GM18907 (cell line): ENCODE measurements at regions not wholly inside any gene's neighbourhood (a gene's known extent, or its start where the extent isn't known, plus 50 kb on each side); places are given as distances from the start of the nearest gene placed in this dataset.

Source experiments
- ATAC-seq: cut with Tn5 transposase; IDR thresholded peaks from one replicate; pipeline ENCODE4 v1.9.1; 2021; ENCODE audit warnings: mild to moderate bottlenecking, moderate library complexity; ENCODE audit not compliant: unreplicated experiment

DNA sequence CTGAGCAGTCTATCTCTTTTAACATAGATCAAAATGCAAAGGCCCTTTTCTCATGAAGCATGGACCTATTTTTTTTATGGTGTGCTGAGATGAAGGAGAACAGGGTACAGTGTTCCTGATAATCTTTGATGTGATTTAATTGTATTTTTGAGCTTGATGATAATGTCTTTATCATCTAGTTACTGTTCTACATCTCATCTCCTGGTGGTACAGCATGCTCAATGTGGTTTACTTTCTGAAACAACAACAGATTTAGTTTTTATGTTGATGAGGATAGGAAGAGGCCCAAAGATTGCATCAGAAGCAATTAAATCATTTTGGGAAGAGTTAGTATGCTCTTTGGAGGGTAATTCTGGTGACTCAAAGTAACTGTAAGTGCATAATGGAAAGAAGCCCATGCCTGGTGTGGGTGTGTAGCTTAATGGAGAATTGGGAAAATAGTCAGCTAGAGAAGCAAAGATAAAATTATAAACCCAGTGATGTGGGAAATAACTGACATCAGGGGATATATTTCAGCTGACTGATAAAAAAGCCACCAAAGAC lies 123.0 kb upstream of the KCNN2 start:
- no peak for ATAC-seq

DNA sequence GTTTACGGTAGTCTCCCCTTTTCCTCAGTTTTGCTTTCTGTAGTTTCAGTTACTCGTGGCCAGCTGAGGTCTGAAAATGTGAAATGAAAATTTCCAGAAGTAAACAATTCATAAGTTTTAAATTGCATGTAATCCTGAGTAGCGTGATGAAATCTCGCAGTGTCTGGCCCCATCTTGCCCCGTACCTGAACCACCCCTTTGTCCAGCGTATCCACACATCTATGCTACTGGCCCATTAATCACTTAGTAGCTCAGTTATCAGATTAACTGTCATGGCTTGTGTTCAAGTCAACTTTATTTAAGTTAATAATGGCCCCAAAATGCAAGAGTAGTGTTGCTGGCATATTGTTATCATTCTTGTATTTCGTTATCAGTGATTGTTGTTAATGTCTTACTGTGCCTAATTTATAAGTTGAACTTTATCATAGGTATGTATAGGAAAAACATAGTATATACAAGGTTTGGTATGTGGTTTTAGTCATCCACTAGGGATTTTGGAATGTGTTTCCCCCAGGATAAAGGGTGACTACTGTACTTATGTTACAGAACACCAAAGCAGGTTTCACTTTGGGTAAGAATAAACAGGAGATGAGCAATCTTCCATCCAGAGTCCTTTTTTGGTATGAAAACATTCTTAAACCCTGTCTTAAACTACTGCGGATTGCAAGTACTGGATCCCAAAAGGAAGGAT lies 118.4 kb upstream of the KCNN2 start:
- ATAC-seq = no peak

DNA sequence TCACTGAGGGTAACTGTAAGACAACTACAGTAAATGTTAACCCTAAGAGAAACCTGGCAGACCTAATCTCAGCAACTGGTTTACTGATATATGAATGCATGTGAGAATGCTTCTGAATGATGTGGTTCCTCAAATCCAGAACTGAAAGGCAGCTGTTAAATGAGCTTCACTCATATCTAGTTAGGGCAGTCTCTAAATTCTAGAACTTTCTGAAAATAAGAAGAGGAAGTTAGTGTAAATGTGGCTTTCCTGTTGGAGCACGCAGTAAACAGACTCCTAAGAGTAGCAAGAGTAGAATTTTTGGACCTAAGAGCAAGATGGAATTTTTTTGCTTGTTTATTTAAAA lies 117.9 kb upstream of the KCNN2 start:
- ATAC-seq = no peak

DNA sequence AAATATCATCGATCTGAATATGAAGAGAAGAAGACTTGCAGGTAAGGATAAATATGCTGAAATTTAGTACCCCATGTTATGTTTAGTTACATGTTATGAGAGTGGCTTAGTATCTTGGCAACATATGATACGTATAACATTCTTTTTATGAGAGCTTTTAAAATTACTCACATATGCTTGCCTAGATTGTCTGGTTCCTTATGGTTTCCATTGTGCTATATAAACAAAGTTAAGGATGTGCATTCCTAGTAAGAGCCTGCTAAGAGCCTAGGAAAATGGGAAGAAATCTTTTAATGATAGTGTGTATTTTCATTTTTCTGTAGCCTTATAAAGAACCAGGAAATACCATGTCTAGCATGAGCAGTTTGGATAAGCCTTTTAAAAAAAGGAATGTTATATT lies 112.0 kb upstream of the KCNN2 start:
- no peak for ATAC-seq

GRCh38 chr5:114250536-114250935 lies 111.3 kb upstream of the KCNN2 start:
- ATAC-seq = no peak

DNA sequence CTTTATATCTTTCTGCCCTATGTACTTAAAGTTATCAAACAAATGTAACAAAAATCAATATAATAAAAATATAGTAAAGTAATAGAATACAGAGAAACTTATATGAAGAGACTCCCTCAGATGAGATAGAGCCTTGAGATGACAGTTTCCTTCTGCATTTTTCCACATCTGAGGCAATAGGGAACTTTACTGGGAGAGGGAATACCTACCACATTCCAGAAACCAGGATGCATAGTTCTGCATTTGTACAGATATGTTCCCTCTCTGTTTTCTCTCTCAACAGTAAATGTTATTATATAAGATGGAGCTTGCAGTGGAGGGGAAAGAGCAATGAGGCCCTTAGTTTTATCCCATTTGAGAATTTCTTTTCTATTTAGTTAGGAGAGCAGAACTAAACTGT lies 109.6 kb upstream of the KCNN2 start:
- ATAC-seq = no peak

DNA sequence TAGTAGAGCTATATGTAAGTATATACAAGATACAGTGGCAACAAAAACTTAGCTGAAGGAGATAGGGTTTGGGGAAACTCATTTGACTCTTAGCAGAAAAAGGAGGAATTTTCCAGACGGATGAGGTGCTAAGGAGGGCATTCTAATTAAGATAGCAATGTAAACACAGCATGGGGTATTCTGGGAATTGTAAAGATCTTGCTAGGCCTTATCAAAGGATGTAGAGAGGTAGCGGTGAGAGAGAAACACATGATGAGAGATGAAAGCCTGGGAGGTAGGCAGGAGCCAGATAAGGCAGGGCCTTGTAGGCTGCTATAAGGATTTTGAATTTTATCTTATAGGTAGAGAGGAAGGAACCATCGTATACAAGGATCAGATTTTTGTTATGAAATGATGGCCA lies 106.6 kb upstream of the KCNN2 start:
- no peak for ATAC-seq

DNA sequence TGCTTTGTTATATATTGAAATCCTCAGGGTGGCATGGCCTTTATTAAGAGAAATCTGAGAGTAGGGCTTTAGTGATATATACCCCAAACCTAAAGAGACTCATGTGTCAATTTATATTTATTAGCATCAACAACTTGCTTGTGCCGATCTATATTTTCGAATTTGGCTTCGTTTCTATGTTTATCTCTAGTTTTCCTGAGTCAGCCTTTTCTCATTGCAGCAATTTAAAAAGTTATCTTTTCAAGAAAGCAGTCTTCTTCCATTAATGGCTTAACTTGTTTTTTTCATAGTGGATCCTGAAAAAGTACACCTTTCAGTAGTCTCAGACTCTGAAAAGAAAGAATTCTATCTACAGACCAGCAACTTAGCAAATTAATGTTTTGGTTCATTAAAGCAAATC lies 99.9 kb upstream of the KCNN2 start:
- ATAC-seq = no peak

DNA sequence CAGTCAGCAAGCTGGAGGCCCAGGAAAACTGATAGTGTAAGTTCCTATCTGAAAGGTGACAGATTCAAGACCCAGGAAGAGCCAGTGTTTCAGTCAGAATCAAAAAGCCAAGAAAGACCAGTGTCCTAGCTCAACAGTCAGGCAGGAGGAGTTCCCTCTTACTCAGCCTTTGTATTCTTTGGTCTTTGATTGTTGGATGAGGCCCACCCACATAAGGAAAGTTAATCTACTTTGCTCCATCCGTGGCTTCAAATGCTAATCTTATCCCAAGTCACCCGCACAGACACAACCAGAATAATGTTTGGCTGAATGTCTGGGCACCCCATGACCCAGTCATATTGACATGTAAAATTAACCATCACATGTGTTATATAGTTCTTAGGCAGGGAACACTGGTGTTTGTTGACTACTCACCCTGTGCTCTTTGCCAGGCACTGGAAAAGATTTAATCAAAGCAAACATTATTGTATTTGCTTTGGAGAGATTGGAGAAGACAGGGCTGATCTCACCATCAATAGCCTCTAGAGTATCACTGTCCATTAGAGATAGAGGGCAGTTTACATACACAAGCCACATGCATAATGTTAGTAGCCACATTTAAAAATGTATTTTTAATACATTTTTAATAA lies 96.3 kb upstream of the KCNN2 start:
- ATAC-seq = no peak

- ATAC-seq = no peak
These were observed 95.5 kb upstream of the KCNN2 start for GRCh38 chr5:114266374-114266773.

GRCh38 chr5:114296191-114296590 lies 65.7 kb upstream of the KCNN2 start:
- ATAC-seq = no peak

GRCh38 chr5:114297915-114298314 lies 64.0 kb upstream of the KCNN2 start:
- no peak for ATAC-seq

GRCh38 chr5:114305402-114306207 lies 56.3 kb upstream of the KCNN2 start:
- peak; percentile 62 for ATAC-seq

GRCh38 chr5:114308017-114308416 lies 53.9 kb upstream of the KCNN2 start:
- no peak for ATAC-seq

DNA sequence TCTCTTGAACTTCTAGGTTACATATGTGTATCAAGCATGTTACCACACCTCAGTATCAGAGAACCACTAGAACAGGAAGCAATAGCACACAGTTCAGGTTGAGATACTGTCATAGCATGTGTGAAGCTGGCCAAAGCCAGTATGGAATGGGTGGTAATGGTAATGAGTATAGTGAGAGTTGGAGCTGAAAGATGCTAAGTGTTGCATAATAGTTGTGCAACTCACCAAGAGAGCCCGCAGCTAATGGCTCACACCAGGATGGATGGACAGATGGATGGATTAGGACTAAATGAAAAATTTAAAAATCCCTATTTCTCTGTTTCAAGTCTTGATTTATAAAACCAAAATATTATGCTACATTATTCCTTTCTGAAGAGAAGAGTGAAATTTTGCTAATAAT lies 53.4 kb upstream of the KCNN2 start:
- ATAC-seq = no peak

- no peak for ATAC-seq
These were observed 51.2 kb upstream of the KCNN2 start for GRCh38 chr5:114310666-114311065.

DNA sequence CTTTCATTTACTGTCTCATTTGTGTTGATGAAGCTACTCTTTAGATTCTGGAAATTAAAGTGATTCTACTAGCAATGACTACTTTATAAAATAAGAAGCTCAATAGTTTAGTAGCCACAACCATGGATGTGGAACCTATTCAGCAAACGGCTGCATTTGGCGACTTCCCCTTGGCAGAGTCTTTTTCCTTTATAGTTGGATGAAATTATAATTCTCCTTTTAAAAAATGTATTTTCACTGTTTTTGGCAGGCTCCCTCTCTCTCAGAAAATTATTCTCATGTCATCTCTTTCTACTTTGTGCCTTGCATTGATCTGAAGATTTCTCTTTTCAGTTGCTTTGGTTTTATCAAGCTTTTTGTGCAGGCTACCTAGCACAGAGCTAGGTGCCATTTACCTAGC lies 50.6 kb upstream of the KCNN2 start:
- no peak for ATAC-seq

DNA sequence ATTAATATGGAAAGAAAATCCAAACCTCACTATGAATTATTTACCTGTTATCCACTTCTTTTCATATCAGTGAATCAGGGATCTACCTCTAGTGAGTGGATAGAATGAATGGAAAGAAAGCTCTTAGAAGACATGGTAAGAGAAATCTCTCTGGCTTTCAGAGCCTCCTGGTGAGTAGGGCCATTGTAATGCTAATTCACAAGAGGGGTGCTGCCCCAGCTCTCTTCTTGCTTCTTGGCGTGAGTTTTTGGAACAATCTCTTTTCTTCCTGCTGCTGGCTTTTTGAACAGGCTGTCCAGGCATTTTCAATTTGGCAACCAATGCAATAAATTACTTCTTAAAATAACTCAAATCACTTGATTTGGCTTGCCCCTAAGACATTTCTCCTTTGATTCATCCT lies 49.9 kb upstream of the KCNN2 start:
- ATAC-seq = no peak
